H9 (cell line): ENCODE measurements at regions not wholly inside any gene's neighbourhood (a gene's known extent, or its start where the extent isn't known, plus 50 kb on each side); places are given as distances from the start of the nearest gene placed in this dataset.

ENCODE experiments used
- DNase-seq: peaks from one replicate; pipeline ENCODE4 v3.0.0-alpha.2; 2017
- H2AFZ ChIP-seq: one replicate; pipeline ENCODE4 v1.6.1; 2013; ENCODE audit warnings: mild to moderate bottlenecking, low read length, control low read depth, moderate library complexity
- H2AK5ac ChIP-seq: 2 replicates; pipeline ENCODE4 v1.6.1; 2013; ENCODE audit warnings: low read length, control low read depth, mixed read lengths; ENCODE audit not compliant: insufficient read length
- H2BK120ac ChIP-seq: one replicate; pipeline ENCODE4 v1.6.1; 2013; ENCODE audit warnings: low read depth, mild to moderate bottlenecking, low read length, control low read depth, inconsistent platforms; ENCODE audit not compliant: poor library complexity, severe bottlenecking
- H2BK12ac ChIP-seq: 2 replicates; pipeline ENCODE4 v1.6.1; 2013; ENCODE audit warnings: low read length, control low read depth, mixed read lengths, low read depth; ENCODE audit not compliant: insufficient read length
- H2BK15ac ChIP-seq: 2 replicates; pipeline ENCODE4 v1.6.1; 2013; ENCODE audit warnings: low read depth, low read length, control low read depth
- H2BK20ac ChIP-seq: one replicate; pipeline ENCODE4 v1.6.1; 2013; ENCODE audit warnings: low read depth, mild to moderate bottlenecking, low read length, control low read depth, inconsistent platforms; ENCODE audit not compliant: poor library complexity, severe bottlenecking
- H2BK5ac ChIP-seq: 2 replicates; pipeline ENCODE4 v1.6.1; 2013; ENCODE audit warnings: low read length, control low read depth, mixed read lengths; ENCODE audit not compliant: insufficient read length
- H3K14ac ChIP-seq: 2 replicates; pipeline ENCODE4 v1.6.1; 2013; ENCODE audit warnings: low read length, control low read depth; ENCODE audit not compliant: insufficient read depth
- H3K18ac ChIP-seq: 2 replicates; pipeline ENCODE4 v1.6.1; 2013; ENCODE audit warnings: low read depth, mild to moderate bottlenecking, mixed read lengths, low read length, control low read depth; ENCODE audit not compliant: insufficient read length
- H3K23ac ChIP-seq: 2 replicates; pipeline ENCODE4 v1.6.1; 2013; ENCODE audit warnings: low read length, control low read depth, mixed read lengths, low read depth; ENCODE audit not compliant: insufficient read length
- H3K23me2 ChIP-seq: 2 replicates; pipeline ENCODE4 v1.6.1; 2013; ENCODE audit warnings: low read depth, mild to moderate bottlenecking, mixed read lengths, low read length, control low read depth; ENCODE audit not compliant: insufficient read length, poor library complexity, severe bottlenecking
- H3K27ac ChIP-seq: 2 replicates; pipeline ENCODE4 v1.5.1; 2013; ENCODE audit warnings: low read length, control low read depth, mixed read lengths, low read depth; ENCODE audit not compliant: insufficient read length
- H3K27me3 ChIP-seq: 2 replicates; pipeline ENCODE4 v1.6.1; 2013; ENCODE audit warnings: low read length, control low read depth, inconsistent platforms; ENCODE audit not compliant: insufficient read depth
- H3K4ac ChIP-seq: 2 replicates; pipeline ENCODE4 v1.6.1; 2013; ENCODE audit warnings: low read depth, mild to moderate bottlenecking, control low read depth, inconsistent platforms, low read length, moderate library complexity
- H3K4me1 ChIP-seq: 2 replicates; pipeline ENCODE4 v1.6.1; 2013; ENCODE audit warnings: low read length, control low read depth, inconsistent platforms; ENCODE audit not compliant: insufficient read depth
- H3K4me2 ChIP-seq: 2 replicates; pipeline ENCODE4 v1.6.1; 2013; ENCODE audit warnings: low read length, control low read depth, mixed read lengths; ENCODE audit not compliant: insufficient read length, insufficient read depth
- H3K56ac ChIP-seq: 2 replicates; pipeline ENCODE4 v1.6.1; 2013; ENCODE audit warnings: low read depth, mild to moderate bottlenecking, mixed read lengths, low read length, control low read depth; ENCODE audit not compliant: insufficient read length
- H3K79me1 ChIP-seq: 2 replicates; pipeline ENCODE4 v1.6.1; 2013; ENCODE audit warnings: low read depth, mild to moderate bottlenecking, moderate library complexity, low read length, control low read depth, inconsistent platforms; ENCODE audit not compliant: insufficient read depth, poor library complexity, severe bottlenecking
- H3K79me2 ChIP-seq: 2 replicates; pipeline ENCODE4 v1.6.1; 2013; ENCODE audit warnings: low read length, control low read depth, inconsistent platforms; ENCODE audit not compliant: insufficient read depth
- H3K9ac ChIP-seq: 2 replicates; pipeline ENCODE4 v1.6.1; 2013; ENCODE audit warnings: low read length, control low read depth, mixed read lengths; ENCODE audit not compliant: insufficient read length; ENCODE audit errors: extremely low read depth
- H3K9me3 ChIP-seq: one replicate; pipeline ENCODE4 v1.6.1; 2013; ENCODE audit warnings: low read depth, low read length, inconsistent platforms; ENCODE audit not compliant: control insufficient read depth
- H3T11ph ChIP-seq: one replicate; pipeline ENCODE4 v1.6.1; 2013; ENCODE audit warnings: mild to moderate bottlenecking, low read length, control low read depth, inconsistent platforms
- H4K20me1 ChIP-seq: one replicate; pipeline ENCODE4 v1.6.1; 2013; ENCODE audit not compliant: control insufficient read depth, insufficient read length, insufficient read depth
- H4K5ac ChIP-seq: 2 replicates; pipeline ENCODE4 v1.6.1; 2013; ENCODE audit warnings: low read depth, mild to moderate bottlenecking, mixed read lengths, low read length, control low read depth; ENCODE audit not compliant: insufficient read length
- H4K8ac ChIP-seq: replicated peaks from 2 replicates; pipeline ENCODE4 v1.6.1; 2013; ENCODE audit warnings: low read length, control low read depth, mixed read lengths, low read depth; ENCODE audit not compliant: insufficient read length
- H4K91ac ChIP-seq: 2 replicates; pipeline ENCODE4 v1.6.1; 2013; ENCODE audit warnings: low read depth, mild to moderate bottlenecking, moderate library complexity, mixed read lengths, low read length, control low read depth; ENCODE audit not compliant: insufficient read length
- H3K27ac Mint-ChIP-seq, 3 experiments: 2 replicates in 2 of 3; 3 replicates in 1 of 3; pipeline ENCODE4 v1.8.0; 2020 to 2021; ENCODE audit warnings: mixed read lengths in 3 of 3, mild to moderate bottlenecking in 1 of 3, moderate library complexity in 1 of 3
- H3K27me3 Mint-ChIP-seq: 2 replicates; pipeline ENCODE4 v1.8.0; 2021; ENCODE audit warnings: low read depth, mild to moderate bottlenecking, moderate library complexity, mixed read lengths
- H3K36me3 Mint-ChIP-seq, 3 experiments: 2 replicates in 2 of 3; 3 replicates in 1 of 3; pipeline ENCODE4 v1.8.0; 2020 to 2021; ENCODE audit warnings: low read depth in 3 of 3, mixed read lengths in 3 of 3; ENCODE audit not compliant: insufficient read depth in 1 of 3
- H3K4me1 Mint-ChIP-seq, 2 experiments: 2 replicates each; pipeline ENCODE4 v1.8.0; 2020; ENCODE audit warnings: mixed read lengths in 2 of 2
- H3K4me3 Mint-ChIP-seq, 2 experiments: 2 replicates in 1 of 2; 3 replicates in 1 of 2; pipeline ENCODE4 v1.8.0; 2020 to 2021; ENCODE audit warnings: mild to moderate bottlenecking in 2 of 2, mixed read lengths in 2 of 2, moderate library complexity in 1 of 2
- H3K9me3 Mint-ChIP-seq, 2 experiments: 2 replicates in 1 of 2; 3 replicates in 1 of 2; pipeline ENCODE4 v1.8.0; 2020; ENCODE audit warnings: mild to moderate bottlenecking in 2 of 2, mixed read lengths in 2 of 2, moderate library complexity in 1 of 2
- WGBS: extraction: QIAGEN DNeasy Blood & Tissue Kit; methylation state at CpG from one replicate; pipeline ENCODE4 v1.1.7; 2013; ENCODE audit warnings: missing lambda C conversion rate, low lambda C conversion rate, mixed read lengths; ENCODE audit not compliant: insufficient read length; ENCODE audit errors: extremely low coverage; 5-methylcytosine and 5-hydroxymethylcytosine counted together
- TF ChIP-seq, protein P1 (sequence below): fragments of 200-600 bp; sonication (generic); conservative IDR thresholded peaks from 3 replicates; pipeline ENCODE4 v1.8.0; 2021; ENCODE audit warnings: antibody characterized with exemption, mild to moderate bottlenecking

DNA sequence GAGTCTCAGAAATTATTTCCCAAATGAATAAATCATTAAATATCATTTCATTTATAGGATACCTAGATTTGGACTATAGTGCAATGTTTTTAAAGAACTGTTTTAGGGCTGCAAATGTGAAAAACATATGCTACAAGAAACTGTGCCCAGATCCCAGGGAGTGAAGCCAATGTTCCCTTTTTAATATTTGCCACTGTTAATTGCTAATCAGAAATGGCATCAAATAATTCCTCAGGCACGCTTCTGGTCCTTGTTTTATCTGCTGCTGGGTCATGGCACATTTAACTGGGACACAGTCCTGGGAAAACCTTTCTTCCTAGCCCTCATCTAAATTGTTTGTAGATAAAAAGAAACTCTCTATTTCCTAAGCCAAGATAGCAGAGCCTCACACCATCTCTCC lies 79.3 kb upstream of the CNTNAP4 start:
- H3K9me3 Mint-ChIP-seq = no peaks in the 10 kb centered on the region
- no peak overlapping the region for H3K27ac ChIP-seq
- no CpG with 5 or more reads among the region's 1 CpG for WGBS
- no peak overlapping the region for H3K4me3 Mint-ChIP-seq
- H3K27me3 Mint-ChIP-seq = no peaks in the 10 kb centered on the region; the same call in none of the 2 replicates
- H3K79me2 ChIP-seq = no peaks in the 10 kb centered on the region
- H4K91ac ChIP-seq = no peak overlapping the region
- H2BK20ac ChIP-seq = no peak overlapping the region
- H3K56ac ChIP-seq = no peak overlapping the region
- no peak overlapping the region for H3K23ac ChIP-seq
- H2AK5ac ChIP-seq = no peak overlapping the region
- TF ChIP-seq, protein P1, sequence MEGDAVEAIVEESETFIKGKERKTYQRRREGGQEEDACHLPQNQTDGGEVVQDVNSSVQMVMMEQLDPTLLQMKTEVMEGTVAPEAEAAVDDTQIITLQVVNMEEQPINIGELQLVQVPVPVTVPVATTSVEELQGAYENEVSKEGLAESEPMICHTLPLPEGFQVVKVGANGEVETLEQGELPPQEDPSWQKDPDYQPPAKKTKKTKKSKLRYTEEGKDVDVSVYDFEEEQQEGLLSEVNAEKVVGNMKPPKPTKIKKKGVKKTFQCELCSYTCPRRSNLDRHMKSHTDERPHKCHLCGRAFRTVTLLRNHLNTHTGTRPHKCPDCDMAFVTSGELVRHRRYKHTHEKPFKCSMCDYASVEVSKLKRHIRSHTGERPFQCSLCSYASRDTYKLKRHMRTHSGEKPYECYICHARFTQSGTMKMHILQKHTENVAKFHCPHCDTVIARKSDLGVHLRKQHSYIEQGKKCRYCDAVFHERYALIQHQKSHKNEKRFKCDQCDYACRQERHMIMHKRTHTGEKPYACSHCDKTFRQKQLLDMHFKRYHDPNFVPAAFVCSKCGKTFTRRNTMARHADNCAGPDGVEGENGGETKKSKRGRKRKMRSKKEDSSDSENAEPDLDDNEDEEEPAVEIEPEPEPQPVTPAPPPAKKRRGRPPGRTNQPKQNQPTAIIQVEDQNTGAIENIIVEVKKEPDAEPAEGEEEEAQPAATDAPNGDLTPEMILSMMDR = no peak
- no peak overlapping the region for H4K8ac ChIP-seq
- H3K9me3 ChIP-seq = no peaks in the 10 kb centered on the region
- H3K23me2 ChIP-seq = no peaks in the 10 kb centered on the region
- no peak overlapping the region for H3K4me2 ChIP-seq
- H3K18ac ChIP-seq = no peak overlapping the region
- no peak overlapping the region for H3T11ph ChIP-seq
- no peaks in the 10 kb centered on the region for H3K27me3 ChIP-seq
- H2BK12ac ChIP-seq = no peak overlapping the region
- no peak overlapping the region for H3K14ac ChIP-seq
- no peak overlapping the region for H2BK120ac ChIP-seq
- peaks cover 11% of the 10 kb centered on the region for H3K4me1 ChIP-seq
- H3K4me1 Mint-ChIP-seq = peaks cover 45 to 49% of the 10 kb centered on the region in 2 experiments
- H2BK5ac ChIP-seq = no peak overlapping the region
- H3K36me3 Mint-ChIP-seq = peaks cover 0 to 7% (median 0%) of the 10 kb centered on the region in 3 experiments; a peak in 1 of 7 replicates
- no peak overlapping the region for H2BK15ac ChIP-seq
- no peaks in the 10 kb centered on the region for H3K79me1 ChIP-seq
- H2AFZ ChIP-seq = no peak overlapping the region
- no peak for DNase-seq
- H3K4ac ChIP-seq = no peak overlapping the region
- H3K27ac Mint-ChIP-seq = no peak overlapping the region
- H3K9ac ChIP-seq = no peak overlapping the region
- H4K20me1 ChIP-seq = no peaks in the 10 kb centered on the region
- H4K5ac ChIP-seq = no peak overlapping the region
